ENCODE measurements at regions not wholly inside any gene's neighbourhood (a gene's known extent, or its start where the extent isn't known, plus 50 kb on each side); places are given as distances from the start of the nearest gene placed in this dataset.

GRCh38 chr22:25357132-25357455 lies 137.7 kb downstream of the CRYBB2 start:
- TF ChIP-seq POLR2A (IDR thresholded peaks at IDR 0.05) (no peak), CTCF (IDR thresholded peaks at IDR 0.05) (no peak)
